IPS-11a (cell line): ENCODE measurements at regions not wholly inside any gene's neighbourhood (a gene's known extent, or its start where the extent isn't known, plus 50 kb on each side); places are given as distances from the start of the nearest gene placed in this dataset.

Experiments
- H3K4me3 ChIP-seq: one replicate; pipeline ENCODE4 v1.5.1; 2013; ENCODE audit warnings: low read depth, low read length, control low read depth

DNA sequence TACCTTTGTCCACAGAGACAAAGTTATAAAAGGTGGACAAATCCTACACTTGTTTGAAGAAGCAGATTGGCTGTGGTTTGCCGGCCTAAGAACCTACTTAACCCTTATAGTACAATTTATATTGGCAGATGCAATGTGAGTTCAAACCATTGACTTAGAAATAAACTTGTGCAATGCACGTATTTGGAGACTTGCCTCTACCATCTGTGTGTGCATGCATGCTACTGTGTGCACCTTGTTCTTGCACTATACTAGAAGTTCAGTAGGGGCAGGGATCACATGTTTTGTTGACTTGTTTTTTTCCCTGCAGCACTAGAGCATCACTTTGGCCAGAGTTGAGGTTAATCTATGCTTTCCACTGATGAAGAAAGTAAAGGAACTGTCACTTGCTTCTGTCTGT lies 163.1 kb upstream of the SERP2 start:
- no peak overlapping the region for H3K4me3 ChIP-seq

DNA sequence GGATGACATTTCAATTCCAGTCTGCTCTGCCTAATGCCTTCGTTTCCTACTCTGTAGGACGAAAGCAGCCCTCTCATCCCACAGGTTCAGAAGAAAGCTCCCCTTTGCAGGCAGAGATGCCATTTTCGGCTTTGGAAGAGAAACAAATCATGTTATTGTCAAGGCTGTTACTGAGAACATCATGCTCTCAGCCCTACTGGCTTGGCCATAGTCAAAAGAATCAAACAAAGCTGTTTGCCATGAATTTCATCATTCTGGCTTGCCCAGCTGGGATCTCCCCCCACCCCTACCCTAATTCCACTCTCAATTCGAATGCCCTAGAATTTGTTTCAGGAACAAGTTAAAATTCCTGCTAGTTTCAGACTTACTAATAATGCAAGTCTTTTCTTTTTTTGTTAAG lies 162.3 kb upstream of the SERP2 start:
- no peak overlapping the region for H3K4me3 ChIP-seq

DNA sequence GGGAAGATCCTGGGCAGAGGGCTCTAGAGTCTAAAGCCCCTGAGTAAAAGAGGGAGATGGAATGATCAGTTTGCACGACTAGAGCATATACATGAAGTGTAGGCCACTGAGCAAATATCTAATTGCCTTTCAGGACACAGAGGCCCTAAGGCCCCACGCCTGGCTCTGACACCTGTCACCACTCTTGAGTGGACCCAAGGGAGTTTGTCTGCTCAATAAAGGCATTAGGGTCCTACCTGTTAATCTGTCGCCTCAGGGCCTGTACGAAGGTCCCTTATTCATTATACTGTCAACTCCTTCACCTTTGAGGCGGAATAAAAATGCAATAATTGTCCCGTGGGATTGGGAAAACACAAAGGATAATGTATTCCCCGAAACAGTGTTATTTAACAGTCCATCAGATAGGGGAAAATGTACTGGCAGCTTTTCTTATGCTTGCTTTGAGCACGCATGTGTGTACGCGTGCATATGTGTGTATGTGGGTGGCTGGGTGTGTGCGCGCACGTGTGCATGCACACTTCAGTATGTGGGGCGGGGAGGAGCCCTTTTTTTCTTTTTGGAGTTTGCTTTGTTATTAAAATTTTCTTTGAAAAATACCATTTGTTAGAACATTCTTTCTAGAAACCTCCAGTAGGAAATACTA lies 161.8 kb upstream of the SERP2 start:
- H3K4me3 ChIP-seq, result no peak overlapping the region

DNA sequence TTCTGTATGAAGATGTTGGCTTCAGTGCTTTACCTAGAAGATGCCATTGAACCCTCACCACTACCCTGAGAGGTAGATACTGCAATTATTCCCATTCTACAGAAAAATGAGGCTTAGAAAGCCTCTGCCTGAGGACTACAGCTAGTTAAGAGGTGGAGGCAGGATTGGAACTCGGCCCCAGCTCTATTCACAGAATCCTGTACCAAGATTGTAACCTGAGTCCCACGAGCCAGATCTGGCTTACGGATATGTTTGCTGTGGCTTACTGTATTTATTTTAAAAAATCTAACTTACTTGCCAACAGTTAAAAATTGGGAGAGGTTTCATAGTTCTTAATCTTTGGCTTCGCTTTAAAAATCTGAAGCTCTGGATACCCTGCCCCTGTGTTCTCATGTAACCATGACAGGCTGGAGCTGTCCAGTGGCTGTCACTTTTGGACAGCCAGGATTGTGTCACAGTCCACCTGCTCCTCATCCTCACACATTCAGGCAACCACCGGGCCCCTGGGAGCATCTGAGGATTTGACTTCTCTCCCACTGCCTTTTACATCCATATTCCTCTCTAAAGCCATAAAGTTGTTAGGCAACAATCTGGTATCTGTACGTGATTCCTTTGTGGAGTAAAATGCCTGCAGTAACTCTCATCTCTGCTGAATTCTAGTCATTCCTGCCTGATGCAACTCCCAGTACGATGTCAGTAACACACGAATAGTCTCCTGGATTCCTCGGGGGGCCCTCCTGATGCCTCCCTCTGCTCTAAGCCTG lies 160.8 kb upstream of the SERP2 start:
- H3K4me3 ChIP-seq, result no peak overlapping the region

DNA sequence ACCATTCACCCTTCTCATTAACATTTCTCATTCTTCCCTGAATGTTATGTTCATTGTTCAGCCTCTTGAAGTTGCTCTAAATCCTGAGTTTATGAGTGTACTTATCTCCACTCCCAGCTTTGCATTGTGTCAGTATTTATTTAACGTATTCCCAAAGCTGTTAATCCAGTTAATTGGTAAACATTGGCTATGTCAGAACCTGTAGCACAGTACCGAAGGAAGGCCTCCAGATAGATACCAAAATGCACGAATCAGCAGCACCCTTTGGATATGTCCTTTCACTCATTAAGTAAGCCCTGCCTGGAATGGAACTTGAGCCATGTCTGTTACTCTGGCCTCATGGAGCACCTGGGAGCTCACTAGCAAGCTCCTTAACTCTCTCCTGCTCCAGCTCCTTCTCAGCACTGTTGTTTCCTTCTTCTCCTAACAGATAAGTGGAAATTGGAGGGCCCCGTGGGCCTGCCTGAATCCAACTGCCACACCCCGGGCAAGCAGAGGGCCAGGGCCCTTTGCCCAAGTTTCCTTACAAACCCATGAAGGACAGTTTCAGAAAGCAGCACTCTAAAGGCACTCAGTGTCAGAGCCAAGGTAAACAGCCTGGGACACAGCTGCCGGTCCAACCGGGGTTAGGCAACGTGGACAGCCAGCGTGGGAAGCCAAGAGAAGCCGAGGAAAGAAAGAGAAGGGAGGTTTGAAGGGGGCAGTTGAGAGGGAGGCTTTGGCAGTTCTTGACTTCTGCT lies 155.0 kb upstream of the SERP2 start:
- H3K4me3 ChIP-seq, result no peak overlapping the region

DNA sequence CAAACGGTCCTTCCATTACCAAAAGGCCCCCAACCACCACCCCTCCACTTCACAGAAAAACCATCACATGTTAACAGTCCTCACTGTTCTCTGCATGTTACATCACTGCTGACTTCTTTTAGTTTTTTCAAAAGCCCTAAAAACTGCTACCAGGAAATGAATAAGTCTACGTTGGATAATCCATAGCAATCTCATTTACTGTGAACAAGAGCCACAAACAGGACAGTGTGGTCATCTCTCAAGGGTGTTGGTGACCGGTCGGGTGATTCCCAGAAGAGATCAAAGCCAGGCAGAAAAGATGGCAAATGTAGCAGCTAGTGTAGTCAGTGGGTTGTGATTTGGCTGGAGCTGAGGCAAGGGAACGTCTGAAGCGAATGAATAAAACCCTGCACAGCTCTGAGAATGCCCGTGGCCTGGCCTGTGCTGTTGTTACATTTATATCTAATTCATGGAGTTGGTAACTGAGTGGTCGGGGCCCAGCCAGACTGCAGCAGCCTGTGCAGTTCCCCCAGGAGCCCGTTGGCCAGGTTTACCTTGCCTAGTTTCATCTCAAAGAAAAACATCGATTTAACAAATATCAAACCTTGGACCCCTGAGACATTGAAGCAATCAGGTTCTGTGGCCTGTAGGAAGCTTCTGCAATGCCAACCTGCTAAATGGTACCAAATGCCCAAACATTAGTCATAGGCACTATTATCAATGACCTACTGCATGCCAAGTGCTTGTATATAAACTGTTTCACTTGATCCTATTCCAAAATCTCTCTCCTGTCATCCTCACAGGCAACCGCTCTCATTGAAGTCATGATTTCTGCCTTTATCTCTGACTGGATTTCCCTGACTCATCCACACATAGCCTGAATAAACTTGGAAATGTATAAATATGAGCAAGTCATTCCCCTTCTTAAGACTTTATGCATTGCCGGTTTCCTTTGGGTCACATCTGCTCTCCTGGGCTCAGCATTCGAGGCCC lies 153.8 kb upstream of the SERP2 start:
- no peak overlapping the region for H3K4me3 ChIP-seq

DNA sequence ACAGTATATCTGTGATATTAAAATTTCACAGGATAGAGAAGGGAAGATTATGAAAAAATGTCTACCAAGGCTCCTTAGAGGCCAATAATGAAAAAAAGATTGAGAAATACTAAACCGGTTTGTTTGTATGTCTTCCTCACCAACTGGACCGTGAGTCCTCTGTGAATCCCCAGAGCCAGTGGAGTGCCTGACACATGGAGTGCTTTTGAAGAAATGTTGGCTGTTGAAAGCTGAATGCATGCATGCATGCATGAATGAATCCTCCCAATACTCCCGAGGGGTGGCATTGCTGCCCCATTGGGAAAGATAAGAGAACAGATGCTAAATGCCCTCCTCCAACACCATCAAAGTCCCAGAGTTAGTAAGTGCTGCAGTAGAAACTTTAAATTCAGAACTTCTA lies 152.7 kb upstream of the SERP2 start:
- no peak overlapping the region for H3K4me3 ChIP-seq

DNA sequence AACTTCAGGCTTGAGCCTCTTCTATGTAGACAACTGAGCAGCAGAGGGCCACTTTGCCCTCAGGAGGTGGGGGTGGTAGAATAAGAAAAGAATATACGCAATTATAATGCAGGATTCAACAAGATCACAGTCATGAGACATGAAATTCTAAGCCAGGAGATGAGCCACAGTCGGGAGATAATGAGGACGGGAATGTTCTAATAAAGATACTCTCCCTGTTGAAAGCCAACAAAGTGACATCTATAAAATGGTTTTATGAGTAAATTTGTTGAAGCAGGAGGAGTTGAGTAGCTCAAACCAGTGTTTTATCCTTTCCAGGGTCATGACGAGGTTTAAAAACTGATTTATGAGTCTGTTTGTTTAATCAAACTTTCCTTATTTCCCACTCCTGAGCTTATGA lies 152.0 kb upstream of the SERP2 start:
- no peak overlapping the region for H3K4me3 ChIP-seq

DNA sequence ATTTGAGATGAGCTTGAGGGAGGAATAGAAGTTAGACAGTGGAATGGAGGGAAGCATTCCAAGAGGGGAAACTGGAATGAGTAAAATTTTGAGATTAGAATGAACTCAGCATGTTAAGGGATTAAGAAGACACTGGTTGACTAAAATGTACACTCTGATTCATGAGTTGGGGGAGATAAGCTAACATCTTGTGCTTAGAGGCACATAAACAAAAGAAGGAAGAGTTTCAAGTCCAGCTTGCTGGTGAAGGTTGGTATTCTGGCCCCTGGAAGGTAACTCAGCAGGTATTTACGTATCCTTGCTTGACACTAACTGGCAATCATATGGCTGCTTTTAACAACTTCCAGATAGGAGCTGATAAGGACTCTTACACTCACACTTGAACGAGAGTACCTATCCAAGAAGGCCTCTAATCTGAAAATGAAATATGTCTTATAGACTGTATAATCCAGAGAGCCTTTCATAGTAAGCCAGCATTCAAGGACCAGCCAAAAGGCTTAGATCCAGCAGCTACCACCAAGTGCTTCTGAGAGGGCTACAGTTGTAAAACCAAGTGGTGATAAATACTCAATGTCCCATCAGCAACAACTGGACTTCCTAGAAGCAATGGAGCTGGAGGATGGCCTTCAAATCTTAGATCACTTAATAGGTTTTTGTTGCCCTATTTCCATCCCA lies 149.7 kb upstream of the SERP2 start:
- no peak overlapping the region for H3K4me3 ChIP-seq

DNA sequence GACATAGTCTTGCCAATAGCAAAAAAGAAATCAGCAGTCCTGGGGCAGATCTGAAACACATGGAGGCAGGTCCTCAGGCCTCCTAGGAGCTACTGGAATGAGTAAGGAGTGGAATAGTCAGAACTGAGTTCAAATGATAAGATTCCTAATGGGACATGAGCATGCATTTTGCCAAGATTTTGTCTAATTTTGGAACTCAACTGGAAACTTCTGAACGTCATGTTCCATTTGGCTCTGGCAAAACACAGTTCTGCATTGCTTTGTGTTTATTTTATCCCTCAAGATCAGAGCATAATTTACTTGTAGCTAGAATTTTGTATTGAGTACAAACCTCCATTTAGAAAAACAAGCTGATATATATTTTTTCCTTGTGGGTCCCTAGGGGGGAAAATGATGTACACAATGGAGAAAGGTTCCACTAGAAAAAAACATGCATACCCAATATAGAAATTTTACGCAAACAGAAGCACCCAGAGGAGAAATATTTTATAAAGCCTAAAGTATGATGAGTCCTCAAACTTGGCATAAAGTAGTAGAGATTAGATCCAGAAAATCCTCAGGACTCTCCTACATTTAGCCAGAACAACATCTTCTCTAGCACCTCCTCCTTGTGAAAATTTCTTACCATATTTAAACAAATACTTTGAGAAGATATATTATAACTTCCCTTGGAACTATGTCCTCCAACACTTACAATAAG lies 149.0 kb upstream of the SERP2 start:
- H3K4me3 ChIP-seq, result no peak overlapping the region

DNA sequence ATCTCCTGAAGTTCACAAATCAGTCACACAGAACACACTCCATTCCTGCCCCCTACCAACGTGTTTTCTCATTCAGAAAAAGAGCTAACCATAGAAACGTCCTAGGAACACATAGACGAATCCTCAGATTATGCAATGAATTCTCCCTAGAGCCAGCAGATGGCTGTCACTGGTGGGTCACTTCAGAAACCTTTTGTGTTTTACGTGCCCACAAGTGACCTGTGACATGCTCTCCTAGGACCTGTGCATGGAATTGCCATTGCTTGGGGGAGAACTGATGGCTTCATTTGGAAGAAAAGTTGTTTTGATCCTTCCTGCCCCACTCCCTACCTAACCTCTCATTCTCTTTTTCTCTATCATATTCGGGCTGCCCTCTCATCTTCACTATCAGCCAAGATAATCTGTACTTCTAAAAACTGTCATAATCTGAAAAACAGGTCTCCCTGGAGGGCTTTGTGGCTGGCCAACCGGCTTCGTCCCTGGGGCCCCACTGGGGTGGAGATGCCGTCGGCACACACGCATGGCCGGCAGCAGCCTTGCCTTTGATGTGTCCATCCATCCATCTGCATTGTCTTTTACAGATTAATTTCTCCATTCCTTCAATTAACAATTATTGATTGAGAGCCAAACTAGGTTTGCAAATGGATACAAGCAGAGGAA lies 144.1 kb upstream of the SERP2 start:
- no peak overlapping the region for H3K4me3 ChIP-seq

DNA sequence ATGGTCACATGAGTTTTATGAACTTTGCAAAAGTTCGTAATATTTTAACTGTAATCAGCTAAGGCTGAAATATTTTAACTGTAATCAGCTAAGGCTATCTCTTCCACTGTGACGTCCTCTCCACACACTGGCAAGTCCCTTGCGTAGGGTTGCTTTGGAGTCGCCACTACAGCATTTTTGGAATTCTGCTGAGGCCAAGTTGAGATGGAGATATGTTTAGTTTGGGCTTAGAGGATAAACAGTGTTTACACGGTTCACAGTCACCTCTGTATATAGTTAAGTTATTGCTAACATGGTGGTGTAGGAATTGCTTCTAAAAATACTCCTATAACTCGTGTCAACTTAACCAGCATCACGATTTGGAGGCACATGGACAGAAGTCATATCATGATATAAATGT lies 143.6 kb upstream of the SERP2 start:
- no peak overlapping the region for H3K4me3 ChIP-seq

DNA sequence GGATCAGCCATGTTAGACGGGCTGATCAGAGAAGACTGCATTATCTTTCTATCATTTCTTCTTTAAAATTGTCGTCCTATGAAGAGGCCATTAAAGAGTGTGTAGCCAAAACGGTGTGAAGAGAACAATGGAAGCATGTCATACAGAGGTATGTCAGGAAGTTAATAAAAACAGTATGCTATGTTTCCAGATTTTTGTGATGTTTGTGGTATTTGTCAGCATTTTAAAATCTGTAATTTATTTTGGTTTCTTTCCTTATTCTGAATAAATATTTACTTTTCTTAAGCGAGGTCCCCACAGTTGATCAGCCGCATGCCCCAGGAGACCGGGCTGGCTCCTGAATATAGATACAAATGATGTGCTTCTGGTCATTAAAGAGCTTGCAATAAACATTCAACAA lies 142.9 kb upstream of the SERP2 start:
- H3K4me3 ChIP-seq, result no peak overlapping the region

DNA sequence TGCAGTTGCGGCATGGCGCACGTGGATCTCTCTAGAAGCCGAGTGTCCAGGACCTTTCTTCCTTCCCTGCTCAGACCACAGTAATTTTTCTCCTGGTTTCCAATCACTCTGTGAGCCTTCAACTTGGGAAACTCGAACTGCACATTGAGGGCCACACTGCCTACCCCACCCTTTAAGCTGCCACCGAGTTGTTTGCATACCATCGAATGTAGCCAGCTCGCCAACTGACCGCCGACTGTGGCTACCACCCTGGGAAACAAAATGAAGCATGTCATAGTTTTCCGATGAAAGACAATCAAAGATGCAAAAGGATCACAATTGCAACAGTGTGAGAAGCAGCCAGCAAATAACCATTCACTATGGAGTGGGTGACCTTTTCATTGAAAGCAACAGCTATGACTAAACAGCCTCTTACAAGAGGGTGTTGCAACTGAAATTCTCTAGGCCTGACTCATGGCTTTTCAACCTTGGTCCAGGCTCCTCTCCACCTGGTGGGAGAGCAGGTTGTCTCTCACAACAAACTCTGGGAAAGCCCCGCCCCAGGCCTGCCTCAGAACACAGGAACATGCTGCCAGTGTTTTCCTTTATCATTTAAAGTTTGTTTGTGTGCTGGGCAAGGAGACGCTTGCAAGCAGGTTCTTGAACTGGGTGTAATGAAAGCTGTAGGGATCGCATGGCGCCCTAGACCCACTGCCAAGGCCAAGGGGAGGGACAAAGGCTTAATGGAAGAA lies 141.7 kb upstream of the SERP2 start:
- no peak overlapping the region for H3K4me3 ChIP-seq

DNA sequence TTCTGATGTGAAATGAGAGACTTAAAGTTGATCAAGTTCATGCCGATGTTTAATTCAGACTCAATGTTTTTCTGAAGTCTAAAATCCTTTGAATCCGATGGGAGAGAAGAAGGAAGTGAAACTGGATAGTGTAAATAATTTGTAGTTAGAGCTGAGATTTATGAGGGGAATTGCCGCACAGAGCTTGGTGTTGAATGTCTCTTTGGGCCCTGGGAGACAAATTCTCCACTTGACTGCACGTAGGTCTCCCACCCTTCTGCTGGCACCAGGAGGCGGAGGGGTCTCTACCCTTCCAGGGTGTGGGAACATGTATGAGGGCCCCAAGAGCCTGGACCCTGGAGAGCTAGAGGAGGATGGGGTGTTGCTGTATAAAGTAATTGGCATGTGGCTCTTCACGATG lies 140.8 kb upstream of the SERP2 start:
- no peak overlapping the region for H3K4me3 ChIP-seq

DNA sequence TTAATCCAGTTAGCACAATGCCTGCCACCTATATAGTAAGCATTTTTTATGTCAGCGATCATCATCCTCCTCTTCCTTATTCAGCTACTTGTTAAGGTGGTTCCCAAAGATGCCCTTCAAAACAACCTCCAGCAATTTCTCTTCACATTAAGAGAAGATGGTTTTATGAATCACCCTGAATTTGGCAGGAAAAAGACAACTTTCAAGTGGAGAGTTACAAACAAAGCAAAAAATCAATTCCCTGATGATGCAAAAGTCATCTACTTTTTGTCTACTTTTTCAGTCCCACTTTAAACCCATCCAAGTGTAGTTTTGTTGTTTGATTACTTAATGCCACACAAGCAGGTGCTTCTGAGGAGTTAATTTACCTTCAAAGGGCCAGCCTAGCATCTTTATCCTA lies 139.1 kb upstream of the SERP2 start:
- H3K4me3 ChIP-seq, result no peak overlapping the region

DNA sequence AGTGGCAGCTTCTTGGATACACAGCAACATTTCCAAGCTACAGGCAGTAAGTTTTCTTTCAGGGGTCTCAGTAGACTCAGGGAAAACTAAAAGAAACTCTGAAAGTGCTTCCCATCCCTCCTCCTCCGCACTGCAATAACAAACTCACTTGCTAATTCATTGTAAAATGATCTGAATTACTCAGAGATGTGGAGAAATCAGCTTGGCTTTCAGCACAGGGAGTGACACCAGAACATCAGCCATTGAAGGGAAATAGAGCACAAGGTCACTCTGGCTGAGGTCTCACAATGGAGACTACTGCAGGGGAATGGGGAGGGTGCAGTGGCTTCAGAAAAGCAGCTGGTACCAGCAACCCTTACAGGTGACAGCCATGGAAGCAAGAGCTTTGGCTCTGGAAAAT lies 137.3 kb upstream of the SERP2 start:
- H3K4me3 ChIP-seq, result no peak overlapping the region

DNA sequence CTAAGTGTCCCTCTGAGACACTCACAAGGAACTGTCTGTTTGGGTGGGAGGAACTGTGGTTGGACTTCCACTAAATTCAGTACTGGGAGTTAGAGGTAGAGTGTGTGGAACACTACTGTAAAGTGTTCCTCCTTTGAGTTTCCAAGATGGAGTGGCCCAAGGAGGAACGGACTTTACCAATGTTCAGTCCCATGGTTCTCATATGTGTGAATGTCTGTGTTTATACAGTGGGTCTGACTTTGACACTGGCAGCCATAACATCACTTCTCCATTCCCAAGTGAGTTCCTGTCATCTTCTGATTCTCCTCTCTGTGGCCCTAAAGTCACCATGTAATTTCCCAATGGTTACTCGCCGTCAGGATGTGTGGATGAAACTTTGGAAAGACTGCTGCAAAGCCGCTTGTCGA lies 136.8 kb upstream of the SERP2 start:
- no peak overlapping the region for H3K4me3 ChIP-seq
